Esophagus muscularis mucosa (tissue), 4 donors: ENCODE measurements at regions not wholly inside any gene's neighbourhood (a gene's known extent, or its start where the extent isn't known, plus 50 kb on each side); places are given as distances from the start of the nearest gene placed in this dataset.

Source experiments
- DNase-seq: peaks from one replicate; pipeline ENCODE4 v3.0.0-alpha.2; 2017; ENCODE audit errors: extremely low spot score
- H3K27ac ChIP-seq, 4 donors: fragments of 200-600 bp; sonication (generic); replicated peaks in 1 of 4; 1 replicate in 3 of 4; 2 replicates in 1 of 4; pipeline ENCODE4 v1.5.1; 2016 to 2019; ENCODE audit warnings: mild to moderate bottlenecking in 1 of 4
- H3K27me3 ChIP-seq, 4 donors: fragments of 200-600 bp; sonication (generic); one replicate each; pipeline versions ENCODE4 v1.5.1 to v1.6.0; 2016 to 2019
- H3K36me3 ChIP-seq, 4 donors: fragments of 200-600 bp; sonication (generic); one replicate each; pipeline ENCODE4 v1.5.1; 2016 to 2019
- H3K4me1 ChIP-seq, 4 donors: fragments of 200-600 bp; sonication (generic); one replicate each; pipeline ENCODE4 v1.5.1; 2016 to 2019
- H3K4me3 ChIP-seq, 4 donors: fragments of 200-600 bp; sonication (generic); 1 replicate in 2 of 4; 2 replicates in 2 of 4; pipeline ENCODE4 v1.5.1; 2016 to 2019; ENCODE audit warnings: mild to moderate bottlenecking in 4 of 4, moderate library complexity in 1 of 4
- H3K9me3 ChIP-seq, 4 donors: fragments of 200-600 bp; sonication (generic); 1 replicate in 3 of 4; 2 replicates in 1 of 4; pipeline ENCODE4 v1.5.1; 2016 to 2019
- EP300 ChIP-seq: sonication (generic); formaldehyde crosslinking; IDR thresholded peaks from one replicate; pipeline ENCODE4 v1.6.1; 2017; ENCODE audit warnings: antibody characterized with exemption
- POLR2A ChIP-seq: fragments of 450-650 bp; IDR thresholded peaks from one replicate; pipeline ENCODE4 v1.6.1; 2017; ENCODE audit warnings: antibody characterized with exemption, moderate library complexity, mild to moderate bottlenecking, low read depth
- POLR2AphosphoS5 ChIP-seq, 2 donors: sonication (generic); formaldehyde crosslinking; IDR thresholded peaks; one replicate each; pipeline ENCODE4 v1.6.1; 2017; ENCODE audit warnings: antibody characterized with exemption in 2 of 2
- WGBS: methylation state at CpG from one replicate; pipeline ENCODE4 v1.1.5; 2018; 5-methylcytosine and 5-hydroxymethylcytosine counted together
- intact Hi-C: fragments of 100-400 bp; cut with DNase I; formaldehyde crosslinking; loops from one replicate; pipeline ENCODE4 v1.15.1; 2023
- TF ChIP-seq, protein P1 (sequence below), 3 experiments: fragments of 200-600 bp in 2 of 3; fragments of 450-650 bp in 1 of 3; sonication (generic) in 2 of 3; IDR thresholded peaks; one replicate each; pipeline ENCODE4 v1.5.1; 2017 to 2019; ENCODE audit warnings: antibody characterized with exemption in 3 of 3, mild to moderate bottlenecking in 2 of 3, moderate library complexity in 1 of 3

DNA sequence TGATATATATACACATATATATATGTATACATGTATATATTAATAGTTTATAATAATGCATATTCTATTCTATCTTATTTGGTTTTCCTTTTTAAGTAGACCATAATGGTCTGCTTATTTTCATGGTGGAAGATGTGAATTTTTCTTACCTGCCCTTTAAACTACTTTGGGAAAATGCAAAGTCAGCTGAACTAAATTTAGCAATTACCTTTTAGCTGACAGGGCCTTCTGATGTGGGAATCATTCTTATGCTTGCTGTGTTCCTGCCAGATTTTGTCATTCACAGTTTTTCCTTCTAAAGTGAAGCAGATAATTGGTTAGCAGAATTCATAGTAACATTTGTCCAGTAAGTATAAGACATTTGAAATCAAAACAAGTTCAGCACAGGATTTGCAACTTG lies 63.2 kb upstream of the SAMSN1 start:
- H3K27ac ChIP-seq: no peak overlapping the region
- H3K9me3 ChIP-seq: peaks cover 0 to 4% (median 0%) of the 10 kb centered on the region in 4 donors
- no peak for TF ChIP-seq EP300
- no peak for TF ChIP-seq POLR2A
- no peak for TF ChIP-seq POLR2AphosphoS5 (IDR thresholded peaks at IDR 0.05)
- TF ChIP-seq, protein P1, sequence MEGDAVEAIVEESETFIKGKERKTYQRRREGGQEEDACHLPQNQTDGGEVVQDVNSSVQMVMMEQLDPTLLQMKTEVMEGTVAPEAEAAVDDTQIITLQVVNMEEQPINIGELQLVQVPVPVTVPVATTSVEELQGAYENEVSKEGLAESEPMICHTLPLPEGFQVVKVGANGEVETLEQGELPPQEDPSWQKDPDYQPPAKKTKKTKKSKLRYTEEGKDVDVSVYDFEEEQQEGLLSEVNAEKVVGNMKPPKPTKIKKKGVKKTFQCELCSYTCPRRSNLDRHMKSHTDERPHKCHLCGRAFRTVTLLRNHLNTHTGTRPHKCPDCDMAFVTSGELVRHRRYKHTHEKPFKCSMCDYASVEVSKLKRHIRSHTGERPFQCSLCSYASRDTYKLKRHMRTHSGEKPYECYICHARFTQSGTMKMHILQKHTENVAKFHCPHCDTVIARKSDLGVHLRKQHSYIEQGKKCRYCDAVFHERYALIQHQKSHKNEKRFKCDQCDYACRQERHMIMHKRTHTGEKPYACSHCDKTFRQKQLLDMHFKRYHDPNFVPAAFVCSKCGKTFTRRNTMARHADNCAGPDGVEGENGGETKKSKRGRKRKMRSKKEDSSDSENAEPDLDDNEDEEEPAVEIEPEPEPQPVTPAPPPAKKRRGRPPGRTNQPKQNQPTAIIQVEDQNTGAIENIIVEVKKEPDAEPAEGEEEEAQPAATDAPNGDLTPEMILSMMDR (IDR thresholded peaks at IDR 0.05): no peak
- no peaks in the 10 kb centered on the region for H3K36me3 ChIP-seq
- DNase-seq: no peak
- H3K27me3 ChIP-seq: no peaks in the 10 kb centered on the region
- no peak overlapping the region for H3K4me3 ChIP-seq
- intact Hi-C loops: no loop called here
- no peaks in the 10 kb centered on the region for H3K4me1 ChIP-seq

DNA sequence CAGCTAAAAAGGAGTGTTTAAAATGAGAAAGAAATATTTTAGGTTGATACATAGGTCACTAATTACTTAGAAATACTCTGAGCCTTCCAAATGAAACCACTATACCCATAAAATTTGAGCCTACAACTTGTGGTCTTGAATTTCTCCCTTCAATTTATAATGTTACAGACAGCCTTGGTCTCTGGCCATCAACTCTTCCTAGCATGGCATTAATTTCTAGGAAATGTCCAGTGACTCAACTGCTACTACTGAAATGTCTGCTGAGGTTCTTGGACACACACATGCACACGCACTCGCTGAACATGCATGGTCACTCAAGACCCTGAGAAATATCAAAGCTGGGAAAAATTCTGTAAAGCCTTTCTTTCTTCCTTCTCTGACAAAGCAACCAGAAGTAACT lies 61.1 kb upstream of the SAMSN1 start:
- no peak for DNase-seq
- intact Hi-C loops: no loop called here
- H3K27me3 ChIP-seq: no peaks in the 10 kb centered on the region
- WGBS: 93% methylated on average over 2 of the region's 2 CpGs
- peaks cover 0 to 12% (median 9%) of the 10 kb centered on the region in 4 donors for H3K4me1 ChIP-seq
- H3K27ac ChIP-seq: no peak overlapping the region
- H3K36me3 ChIP-seq: no peaks in the 10 kb centered on the region
- peaks cover 0 to 4% (median 0%) of the 10 kb centered on the region in 4 donors for H3K9me3 ChIP-seq
- TF ChIP-seq EP300: no peak
- TF ChIP-seq POLR2AphosphoS5 (IDR thresholded peaks at IDR 0.05): no peak
- TF ChIP-seq, protein P1 (IDR thresholded peaks at IDR 0.05): no peak
- TF ChIP-seq POLR2A: no peak
- H3K4me3 ChIP-seq: no peak overlapping the region

DNA sequence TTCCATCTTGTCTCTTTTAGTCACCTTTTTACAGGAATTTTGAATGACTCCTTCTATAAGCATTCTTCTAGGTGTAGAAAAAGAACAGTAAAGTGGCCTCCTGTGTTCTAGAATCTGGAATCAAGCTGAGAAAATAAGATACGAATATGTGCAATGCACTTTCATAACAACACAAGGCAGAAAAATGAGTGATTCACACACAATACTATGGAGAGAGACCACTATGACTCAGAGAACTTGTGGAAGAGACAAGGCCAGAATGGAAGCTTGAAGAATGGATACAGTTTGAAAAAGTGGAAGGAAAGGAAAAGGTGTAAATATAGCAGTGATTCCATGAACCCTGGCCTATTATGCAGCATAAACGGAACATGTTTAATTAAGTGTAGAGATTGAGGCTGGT lies 57.1 kb upstream of the SAMSN1 start:
- DNase-seq: no peak
- intact Hi-C loops: no loop called here
- Histone ChIP-seq H3K4me3 (no peak overlapping the region), H3K4me1 (peaks cover 0 to 13% (median 9%) of the 10 kb centered on the region in 4 donors), H3K36me3 (no peaks in the 10 kb centered on the region), H3K9me3 (no peaks in the 10 kb centered on the region), H3K27ac (no peak overlapping the region), H3K27me3 (no peaks in the 10 kb centered on the region)
- 59% methylated on average over 2 of the region's 2 CpGs for WGBS
- TF ChIP-seq POLR2A: no peak
- TF ChIP-seq, protein P1 (IDR thresholded peaks at IDR 0.05): no peak
- TF ChIP-seq EP300: no peak
- TF ChIP-seq POLR2AphosphoS5 (IDR thresholded peaks at IDR 0.05): no peak

DNA sequence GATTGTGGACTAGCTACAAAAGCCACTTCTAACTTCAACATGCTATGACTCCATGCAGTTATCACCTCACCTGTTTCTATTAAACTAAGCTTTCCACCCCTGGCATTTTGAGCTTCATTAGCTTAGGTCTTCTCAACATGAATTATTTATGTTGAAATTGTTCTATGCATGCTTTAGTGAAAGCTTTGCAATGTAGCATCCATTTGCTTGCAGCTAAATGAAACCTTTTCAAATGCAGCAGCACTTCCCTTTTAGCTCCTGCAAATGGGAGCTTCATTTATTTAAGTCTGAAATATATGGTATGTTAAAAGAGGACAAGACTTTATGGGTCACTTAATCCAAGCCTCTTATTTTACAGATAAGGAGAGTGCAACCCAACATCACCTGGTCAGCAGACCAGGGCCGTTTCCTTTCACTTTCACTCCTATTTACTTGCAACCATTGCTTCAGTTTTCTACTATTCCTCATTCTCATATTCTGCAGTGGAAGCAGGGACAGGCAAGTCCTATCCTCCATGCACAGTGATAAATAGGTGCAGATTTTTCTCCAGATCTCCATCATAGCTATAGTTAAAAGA lies 56.4 kb upstream of the SAMSN1 start:
- Histone ChIP-seq H3K27ac (no peak overlapping the region), H3K36me3 (no peaks in the 10 kb centered on the region), H3K4me3 (peak overlapping the region in 1 of 4 donors; percentile 7), H3K27me3 (no peaks in the 10 kb centered on the region), H3K4me1 (peaks cover 0 to 13% (median 9%) of the 10 kb centered on the region in 4 donors), H3K9me3 (no peaks in the 10 kb centered on the region)
- no peak for DNase-seq
- TF ChIP-seq, protein P1 (IDR thresholded peaks at IDR 0.05): no peak
- TF ChIP-seq EP300 (no peak), POLR2A (no peak), POLR2AphosphoS5 (IDR thresholded peaks at IDR 0.05) (no peak)
- intact Hi-C loops: no loop called here
- WGBS: 29% methylated on average over 1 of the region's 1 CpG
